K562 (cell line): ENCODE measurements at regions not wholly inside any gene's neighbourhood (a gene's known extent, or its start where the extent isn't known, plus 50 kb on each side); places are given as distances from the start of the nearest gene placed in this dataset.

Experiments
- ATAC-seq: fragments of 200-7000 bp; cut with Tn5 transposase; 3 replicates; pipeline ENCODE4 v1.9.1; 2020; ENCODE audit warnings: moderate library complexity
- BruUV-seq: library from RNA; stranded (reverse); fragments of 400-500 nt; replicated peaks from 2 replicates; lab custom pipeline; 2021; lab: Mats Ljungman, UMichigan
- CTCF ChIA-PET: fragments of 300-600 bp; formaldehyde crosslinking; extraction: SDS; loops from one replicate; lab custom pipeline; 2021; ENCODE audit warnings: low intra/inter-chr PET ratio; lab: Yijun Ruan, JAX
- POLR2A ChIA-PET: fragments of 300-600, 350-650 bp; sonication (Branson Sonifier 250); formaldehyde crosslinking; extraction: SDS; loops from one replicate; lab custom pipeline; 2021; ENCODE audit warnings: antibody characterized with exemption, inconsistent platforms; lab: Yijun Ruan, JAX
- DNase-seq, 4 experiments: peaks; one replicate each; pipeline versions ENCODE4 v3.0.0 to v3.0.0-alpha.2; 2011 to 2018; ENCODE audit warnings: low spot score in 3 of 4, mixed read lengths in 3 of 4; ENCODE audit errors: extremely low read depth in 1 of 4
- FAIRE-seq: peaks from 2 replicates; lab custom pipeline; 2011; peaks lifted over from hg19 to GRCh38; lab: Jason Lieb, UNC
- H2AFZ ChIP-seq: 2 replicates; pipeline ENCODE4 v1.6.0; 2011; ENCODE audit warnings: low read depth, low read length, control low read depth, inconsistent platforms
- H3K27ac ChIP-seq: fragments of 200-600 bp; 3 replicates; pipeline ENCODE4 v1.8.0; 2011; ENCODE audit warnings: low read depth, mild to moderate bottlenecking, control low read depth, inconsistent platforms, low read length, moderate library complexity, mixed read lengths; ENCODE audit errors: extremely low read depth
- H3K27me3 ChIP-seq, 2 experiments: fragments of 300-600 bp in 1 of 2; 2 replicates in 1 of 2; 3 replicates in 1 of 2; pipeline versions ENCODE4 v1.6.0 to v1.8.0; 2011; ENCODE audit warnings: inconsistent platforms in 2 of 2, low read length in 2 of 2, mild to moderate bottlenecking in 1 of 2, mixed read lengths in 1 of 2, moderate library complexity in 1 of 2; ENCODE audit not compliant: control insufficient read depth in 2 of 2, insufficient read depth in 2 of 2
- H3K36me3 ChIP-seq: fragments of 300-600 bp; 3 replicates; pipeline ENCODE4 v1.8.0; 2011; ENCODE audit warnings: mild to moderate bottlenecking, low read length, inconsistent platforms; ENCODE audit not compliant: control insufficient read depth, insufficient read depth
- H3K4me1 ChIP-seq, 2 experiments: fragments of 200-600 bp in 1 of 2; replicated peaks in 1 of 2; 2 replicates in 1 of 2; 3 replicates in 1 of 2; pipeline versions ENCODE4 v1.5.1 to v1.8.0; 2011; ENCODE audit warnings: inconsistent platforms in 2 of 2, low read length in 2 of 2, mild to moderate bottlenecking in 1 of 2, mixed read lengths in 1 of 2, moderate library complexity in 1 of 2; ENCODE audit not compliant: control insufficient read depth in 2 of 2, insufficient read depth in 2 of 2
- H3K4me2 ChIP-seq: 2 replicates; pipeline ENCODE4 v1.6.1; 2011; ENCODE audit warnings: low read length, control low read depth, inconsistent platforms, mixed read lengths; ENCODE audit not compliant: insufficient read depth
- H3K4me3 ChIP-seq: fragments of 200-600 bp; sonication (generic), shearing (Covaris generic); 2 replicates; pipeline ENCODE4 v1.5.1; 2016; ENCODE audit warnings: control low read depth, inconsistent platforms
- H3K79me2 ChIP-seq: fragments of 200-600 bp; 3 replicates; pipeline ENCODE4 v1.8.0; 2011; ENCODE audit warnings: low read length, inconsistent platforms; ENCODE audit not compliant: control insufficient read depth, insufficient read depth
- H3K9ac ChIP-seq, 2 experiments: 2 replicates each; pipeline versions ENCODE4 v1.6.0 to v1.6.1; 2011; ENCODE audit warnings: low read depth in 2 of 2, low read length in 2 of 2, control low read depth in 1 of 2, inconsistent platforms in 1 of 2, mild to moderate bottlenecking in 1 of 2, mixed read lengths in 1 of 2; ENCODE audit not compliant: insufficient read depth in 1 of 2
- H3K9me1 ChIP-seq: one replicate; pipeline ENCODE4 v1.6.0; 2011; ENCODE audit warnings: inconsistent platforms, mild to moderate bottlenecking, low read length, moderate library complexity; ENCODE audit not compliant: control insufficient read depth, insufficient read depth
- H3K9me3 ChIP-seq: replicated peaks from 2 replicates; pipeline ENCODE4 v1.5.1; 2011; ENCODE audit warnings: low read depth, low read length, inconsistent platforms; ENCODE audit not compliant: control insufficient read depth, insufficient read depth
- H4K20me1 ChIP-seq: replicated peaks from 2 replicates; pipeline ENCODE4 v1.6.1; 2011; ENCODE audit warnings: low read length, inconsistent platforms, mixed read lengths; ENCODE audit not compliant: control insufficient read depth, insufficient read depth
- MECOM ChIP-seq: fragments of 250-450 bp; sonication (Bioruptor Pico); IDR thresholded peaks from 2 replicates; pipeline ENCODE4 v1.8.0; 2022; ENCODE audit warnings: inconsistent platforms
- NFIC ChIP-seq: fragments of 450-650 bp; IDR thresholded peaks from 2 replicates; pipeline ENCODE4 v1.6.1; 2017; ENCODE audit warnings: mild to moderate bottlenecking, inconsistent platforms
- RCOR1 ChIP-seq, 2 experiments: IDR thresholded peaks; 2 replicates each; pipeline ENCODE4 v1.6.1; 2012; ENCODE audit warnings: low read depth in 2 of 2, low read length in 2 of 2, borderline replicate concordance in 1 of 2, improper control_type of control experiment in 1 of 2
- WHSC1 ChIP-seq: IDR thresholded peaks from one replicate; pipeline ENCODE4 v1.6.1; 2012; ENCODE audit warnings: low read length, control low read depth, inconsistent platforms
- ZKSCAN1 ChIP-seq: fragments of 150-350 bp; IDR thresholded peaks from 2 replicates; pipeline ENCODE4 v1.6.1; 2016; ENCODE audit warnings: low read depth, low read length
- ZNF668 ChIP-seq: fragments of 250-450 bp; sonication (Bioruptor Pico); IDR thresholded peaks from 2 replicates; pipeline ENCODE4 v1.8.0; 2022; ENCODE audit warnings: mild to moderate bottlenecking, inconsistent platforms
- WGBS: fragments of 100-300 bp; shearing (Covaris generic); methylation state at CpG from one replicate; pipeline ENCODE4 v1.1.6; 2016; ENCODE audit warnings: low coverage, mixed read lengths; ENCODE audit not compliant: insufficient coverage; ENCODE audit errors: missing lambda C conversion rate; 5-methylcytosine and 5-hydroxymethylcytosine counted together
- in situ Hi-C: fragments of 300-500 bp; cut with MboI; formaldehyde crosslinking; loops from 4 replicates; pipeline ENCODE4 v1.15.0; 2018; ENCODE audit warnings: inconsistent platforms, mixed read lengths
- intact Hi-C: fragments of 100-400 bp; cut with micrococcal nuclease; formaldehyde crosslinking; loops from 2 replicates; pipeline ENCODE4 v1.14.2; 2022
- TF ChIP-seq, protein P1 (sequence below): fragments of 250-450 bp; sonication (Bioruptor Pico); IDR thresholded peaks from 2 replicates; pipeline ENCODE4 v1.4.0; 2020; ENCODE audit warnings: mild to moderate bottlenecking, moderate library complexity

DNA sequence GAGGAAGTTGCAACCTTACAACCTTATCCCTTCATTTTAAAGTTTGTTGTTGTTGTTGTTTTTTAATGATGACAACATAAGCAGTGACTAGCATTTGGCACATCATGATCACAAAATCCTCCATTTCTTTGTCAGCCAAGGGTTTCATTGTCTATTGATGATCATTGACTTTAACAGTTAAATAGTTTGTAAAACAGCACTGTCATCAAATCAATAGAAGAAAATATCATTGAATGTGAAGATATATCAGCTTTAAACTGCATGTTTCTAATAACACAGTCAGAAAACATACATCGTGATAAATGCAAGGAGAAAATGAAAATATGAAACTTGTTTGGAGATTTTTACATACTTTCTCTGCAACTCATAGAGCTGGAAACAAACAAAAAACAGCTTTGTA, 922.3 kb upstream of the LRFN5 start:
- Histone ChIP-seq H4K20me1 (no peaks in the 10 kb centered on the region), H3K27ac (no peak overlapping the region), H3K27me3 (no peaks in the 10 kb centered on the region), H3K9ac (no peak overlapping the region), H3K36me3 (no peaks in the 10 kb centered on the region), H3K4me2 (no peak overlapping the region), H3K9me3 (no peaks in the 10 kb centered on the region; the same call in 1 of the 2 replicates), H3K4me3 (no peak overlapping the region), H3K9me1 (no peaks in the 10 kb centered on the region), H3K4me1 (no peaks in the 10 kb centered on the region), H3K79me2 (no peaks in the 10 kb centered on the region), H2AFZ (no peak overlapping the region)
- ATAC-seq (no peak), DNase-seq (no peak), FAIRE-seq (no peak)
- TF ChIP-seq MECOM (CRISPR knock-in tag) (no peak), RCOR1 (IDR thresholded peaks at IDR 0.05; ENCODE audit: borderline replicate concordance in 1 of 2, low read depth in 2 of 2, low read length in 2 of 2) (no peak), ZNF668 (CRISPR knock-in tag) (no peak), NFIC (no peak), WHSC1 (no peak), ZKSCAN1 (no peak)
- TF ChIP-seq, protein P1, sequence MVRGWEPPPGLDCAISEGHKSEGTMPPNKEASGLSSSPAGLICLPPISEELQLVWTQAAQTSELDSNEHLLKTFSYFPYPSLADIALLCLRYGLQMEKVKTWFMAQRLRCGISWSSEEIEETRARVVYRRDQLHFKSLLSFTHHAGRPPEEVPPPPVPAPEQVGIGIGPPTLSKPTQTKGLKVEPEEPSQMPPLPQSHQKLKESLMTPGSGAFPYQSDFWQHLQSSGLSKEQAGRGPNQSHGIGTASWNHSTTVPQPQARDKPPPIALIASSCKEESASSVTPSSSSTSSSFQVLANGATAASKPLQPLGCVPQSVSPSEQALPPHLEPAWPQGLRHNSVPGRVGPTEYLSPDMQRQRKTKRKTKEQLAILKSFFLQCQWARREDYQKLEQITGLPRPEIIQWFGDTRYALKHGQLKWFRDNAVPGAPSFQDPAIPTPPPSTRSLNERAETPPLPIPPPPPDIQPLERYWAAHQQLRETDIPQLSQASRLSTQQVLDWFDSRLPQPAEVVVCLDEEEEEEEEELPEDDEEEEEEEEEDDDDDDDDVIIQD, result no peak
- CTCF ChIA-PET, result no interaction called here
- intact Hi-C loops (no loop called here), in situ Hi-C loops (no loop called here)
- POLR2A ChIA-PET, result no interaction called here
- 5% methylated on average over 1 of the region's 1 CpG for WGBS
- no TSS peak for BruUV-seq
